AG04450 (cell line): ENCODE measurements at regions not wholly inside any gene's neighbourhood (a gene's known extent, or its start where the extent isn't known, plus 50 kb on each side); places are given as distances from the start of the nearest gene placed in this dataset.

ENCODE experiments used
- CTCF ChIA-PET: fragments of 300-600, 350-600 bp; formaldehyde crosslinking; extraction: SDS; loops from one replicate; lab custom pipeline; 2022; ENCODE audit warnings: antibody characterized with exemption, inconsistent platforms; lab: Charles Lee
- POLR2A ChIA-PET: fragments of 350-600 bp; formaldehyde crosslinking; extraction: SDS; loops from one replicate; lab custom pipeline; 2021; ENCODE audit warnings: antibody characterized with exemption, inconsistent platforms; lab: Yijun Ruan, JAX
- DNase-seq: peaks from one replicate; pipeline ENCODE4 v3.0.0-alpha.2; 2011; ENCODE audit warnings: low read depth, low spot score
- H3K27ac ChIP-seq: one replicate; pipeline ENCODE4 v1.5.1; 2012; ENCODE audit warnings: low read depth, low read length, control low read depth
- H3K27me3 ChIP-seq: one replicate; pipeline ENCODE4 v1.6.0; 2012; ENCODE audit warnings: low read length; ENCODE audit not compliant: control insufficient read depth, insufficient read depth
- H3K4me3 ChIP-seq: 2 replicates; pipeline ENCODE4 v1.5.1; 2011; ENCODE audit warnings: mild to moderate bottlenecking, low read depth, low read length, control low read depth
- H3K9me3 ChIP-seq: 2 replicates; pipeline ENCODE4 v1.5.1; 2012; ENCODE audit warnings: low read length; ENCODE audit not compliant: control insufficient read depth, insufficient read depth
- CTCF ChIP-seq: IDR thresholded peaks from 2 replicates; pipeline ENCODE4 v1.5.1; 2011; ENCODE audit warnings: low read depth, low read length, control low read depth, inconsistent platforms

- ChIA-PET POLR2A (interaction anchor here (1.9 kb wide), 1 partner anchor 11 kb away, joined by 5 read pairs; no protein-coding TSS in a partner anchor), CTCF (interaction anchor here (0.9 to 2.4 kb wide), 5 partner anchors 12 to 194 kb away, joined by 3 to 9 read pairs (median 6); partner anchors contain the start of gene DNAH7)
- no peaks in the 10 kb centered on the region for H3K9me3 ChIP-seq
- no peak overlapping the region for H3K4me3 ChIP-seq
- no peak overlapping the region for H3K27ac ChIP-seq
- no peaks in the 10 kb centered on the region for H3K27me3 ChIP-seq
- no peak for DNase-seq
- TF ChIP-seq CTCF, result no peak
Observed at GRCh38 chr2:196259507-196260481, 88.4 kb upstream of the STK17B start.

- DNase-seq, result no peak
- H3K27ac ChIP-seq, result no peak overlapping the region
Observed at GRCh38 chr2:196260546-196260945, 89.2 kb upstream of the STK17B start.

DNA sequence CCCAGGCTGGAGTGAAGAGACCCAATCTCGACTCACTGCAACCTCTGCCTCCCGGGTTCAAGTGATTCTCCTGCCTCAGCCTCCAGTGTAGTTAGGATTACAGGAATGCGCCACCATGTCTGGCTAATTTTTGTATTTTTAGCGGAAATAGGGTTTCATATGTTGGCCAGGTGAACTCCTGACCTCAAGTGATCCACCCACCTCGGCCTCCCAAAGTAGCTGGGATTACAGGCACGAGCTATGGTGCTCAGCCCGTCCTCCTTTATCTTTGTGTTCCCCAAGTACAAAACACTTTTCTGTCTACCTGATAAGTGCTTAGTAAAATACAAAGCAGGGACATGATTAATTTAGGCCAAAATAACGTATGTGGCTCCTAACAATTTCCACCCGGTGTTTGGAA, 91.2 kb upstream of the STK17B start:
- TF ChIP-seq CTCF, result no peak
- Histone ChIP-seq H3K4me3 (no peak overlapping the region), H3K9me3 (no peaks in the 10 kb centered on the region), H3K27me3 (no peaks in the 10 kb centered on the region), H3K27ac (no peak overlapping the region)
- CTCF ChIA-PET, result no interaction called here
- no peak for DNase-seq
- POLR2A ChIA-PET, result no interaction called here

More at GRCh38 chr2:196260546-196260945, 89.2 kb upstream of the STK17B start:
- CTCF ChIA-PET, result interaction anchor here (1.2 to 2.4 kb wide), 3 partner anchors 13 to 192 kb away, joined by 3 to 9 read pairs (median 7); partner anchors contain the start of gene DNAH7
- no peak for TF ChIP-seq CTCF
- POLR2A ChIA-PET, result interaction anchor here (1.9 kb wide), 1 partner anchor 12 kb away, joined by 5 read pairs; no protein-coding TSS in a partner anchor
- H3K9me3 ChIP-seq, result no peaks in the 10 kb centered on the region
- no peaks in the 10 kb centered on the region for H3K27me3 ChIP-seq
- no peak overlapping the region for H3K4me3 ChIP-seq

- Histone ChIP-seq H3K4me3 (no peak overlapping the region), H3K27ac (no peak overlapping the region), H3K27me3 (no peaks in the 10 kb centered on the region), H3K9me3 (no peaks in the 10 kb centered on the region)
- no peak for DNase-seq
- POLR2A ChIA-PET, result no interaction called here
- no peak for TF ChIP-seq CTCF
- CTCF ChIA-PET, result no interaction called here
Observed at GRCh38 chr2:196263181-196263747, 91.9 kb upstream of the STK17B start.
